Hepatic stellate cell (primary cell): ENCODE measurements at regions not wholly inside any gene's neighbourhood (a gene's known extent, or its start where the extent isn't known, plus 50 kb on each side); places are given as distances from the start of the nearest gene placed in this dataset.
A peak's percentile ranks its signal among the peaks of the same experiment; 100 is the strongest.
"Not testable (repeated sequence)": the region's sequence is repeated elsewhere in the genome, so short reads cannot be mapped to it uniquely, and the experiment has no call there.

Source experiments
- DNase-seq: peaks from one replicate; pipeline ENCODE4 v3.0.0; 2011; ENCODE audit warnings: low spot score

- no peak for DNase-seq
These were observed 199.2 kb upstream of the SLC39A10 start for GRCh38 chr2:195457873-195458272.

DNA sequence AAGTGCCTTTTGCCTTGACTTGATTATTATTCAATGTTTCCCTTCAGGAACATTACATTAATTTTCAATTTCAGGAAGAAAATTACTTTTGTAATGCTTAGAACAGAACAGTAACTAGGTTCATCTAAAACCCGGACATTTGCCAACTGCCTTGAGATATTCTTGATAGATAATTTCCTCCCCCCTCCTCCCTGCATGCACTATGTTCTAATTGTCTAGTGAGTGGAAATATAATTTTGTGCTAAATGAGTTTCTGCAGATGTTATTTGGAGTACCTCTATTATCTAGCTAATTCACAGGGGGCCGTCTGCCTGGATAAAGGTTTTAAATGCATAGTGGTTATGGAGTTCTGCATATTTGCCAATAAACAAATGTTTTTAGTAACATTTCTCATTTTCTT is 200.3 kb upstream of the SLC39A10 start:
- DNase-seq: no peak

DNA sequence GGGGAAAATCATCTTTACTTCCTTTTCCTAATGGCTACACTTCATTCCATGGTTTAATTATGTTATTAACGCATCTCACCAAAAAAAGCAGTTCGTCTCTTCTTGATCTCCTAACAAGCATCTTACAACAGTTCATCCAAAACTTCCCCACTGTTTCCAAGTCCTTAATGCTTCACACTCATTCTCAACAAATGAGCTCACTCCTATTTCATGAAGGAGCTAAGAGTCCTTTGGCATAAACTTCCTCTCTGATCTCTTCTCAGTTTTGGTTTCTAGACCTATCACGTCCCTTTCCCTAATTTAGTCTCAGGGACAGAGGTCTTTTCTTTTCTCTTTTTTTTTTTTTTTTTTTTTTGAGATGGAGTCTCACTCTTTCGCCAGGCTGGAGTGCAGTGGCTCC is 205.9 kb upstream of the SLC39A10 start:
- no peak for DNase-seq

GRCh38 chr2:195450552-195451113 is 206.4 kb upstream of the SLC39A10 start:
- DNase-seq: no peak

DNA sequence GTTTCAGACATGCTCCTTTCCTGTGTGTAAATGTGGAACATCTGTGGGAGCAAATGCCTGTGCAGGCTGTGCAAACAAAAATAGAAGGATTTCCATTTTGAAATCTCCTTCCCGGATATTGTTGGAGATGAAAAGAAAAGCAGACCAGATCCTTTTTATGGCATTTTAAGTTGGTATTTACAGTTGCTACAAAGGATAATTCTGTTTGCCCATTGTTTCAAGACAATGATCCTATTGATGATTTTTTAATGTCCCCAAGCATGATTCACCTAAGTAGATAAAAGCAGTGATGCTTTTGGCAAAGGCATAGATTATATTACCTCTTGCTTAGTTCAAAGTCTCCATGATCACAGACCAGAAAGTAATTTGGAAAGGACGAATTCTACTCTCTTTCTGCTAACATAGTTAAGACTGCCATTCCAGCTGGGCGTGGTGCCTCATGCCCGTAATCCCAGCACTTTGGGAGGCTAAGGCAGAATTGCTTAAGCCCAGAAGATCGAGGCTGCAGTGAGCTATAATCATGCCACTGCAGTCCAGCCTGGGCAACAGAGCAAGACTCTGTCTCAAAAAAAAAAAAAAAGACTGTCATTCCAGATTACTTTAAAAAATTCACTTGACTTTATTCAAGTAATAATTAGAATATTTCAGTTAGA is 209.6 kb upstream of the SLC39A10 start:
- no peak for DNase-seq

GRCh38 chr2:195445639-195446038 is 211.4 kb upstream of the SLC39A10 start:
- DNase-seq: peak; percentile 4

DNA sequence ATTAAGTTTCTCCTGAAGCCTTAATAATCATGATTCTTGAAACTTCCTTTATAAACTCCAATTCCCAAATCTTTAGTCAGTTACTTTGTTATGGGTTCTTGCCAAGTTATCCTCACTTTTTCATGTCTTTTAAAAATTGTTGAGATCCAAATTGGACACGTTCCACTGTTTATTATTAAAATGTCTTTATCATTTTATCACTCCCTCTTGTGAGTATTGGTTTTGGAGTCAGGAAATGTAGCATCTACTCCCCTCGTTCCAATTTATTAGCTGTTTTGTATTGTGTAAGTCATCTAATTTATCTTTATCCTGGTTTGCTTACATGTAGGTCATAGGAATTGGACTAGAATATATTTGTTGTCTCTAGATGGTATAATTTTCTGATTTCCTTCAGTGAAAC is 213.1 kb upstream of the SLC39A10 start:
- no peak for DNase-seq

GRCh38 chr2:195442458-195443175 is 214.4 kb upstream of the SLC39A10 start:
- DNase-seq: no peak

GRCh38 chr2:195438692-195439091 is 218.3 kb upstream of the SLC39A10 start:
- DNase-seq: no peak

DNA sequence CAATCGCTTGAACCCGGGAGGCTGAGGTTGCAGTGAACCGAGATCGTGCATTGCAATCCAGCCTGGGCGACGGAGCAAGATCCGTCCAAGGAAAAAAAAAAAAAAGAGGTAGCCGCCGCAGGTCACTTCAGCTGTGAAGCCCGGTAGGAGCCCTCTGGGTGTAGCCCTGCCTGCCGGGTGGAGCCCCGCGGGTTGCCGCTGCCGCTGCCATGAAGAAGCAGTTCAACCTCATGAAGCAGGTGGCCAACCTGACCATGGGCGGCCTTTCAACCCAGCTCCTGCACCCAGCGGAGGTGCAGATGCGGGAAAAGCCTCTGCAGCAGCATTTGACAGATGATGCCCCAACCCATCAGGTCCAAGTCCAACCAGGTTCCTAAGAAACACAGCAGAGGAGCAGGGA is 219.5 kb upstream of the SLC39A10 start:
- DNase-seq: no peak

- DNase-seq: no peak
These were observed 222.7 kb upstream of the SLC39A10 start for GRCh38 chr2:195434346-195434745.

DNA sequence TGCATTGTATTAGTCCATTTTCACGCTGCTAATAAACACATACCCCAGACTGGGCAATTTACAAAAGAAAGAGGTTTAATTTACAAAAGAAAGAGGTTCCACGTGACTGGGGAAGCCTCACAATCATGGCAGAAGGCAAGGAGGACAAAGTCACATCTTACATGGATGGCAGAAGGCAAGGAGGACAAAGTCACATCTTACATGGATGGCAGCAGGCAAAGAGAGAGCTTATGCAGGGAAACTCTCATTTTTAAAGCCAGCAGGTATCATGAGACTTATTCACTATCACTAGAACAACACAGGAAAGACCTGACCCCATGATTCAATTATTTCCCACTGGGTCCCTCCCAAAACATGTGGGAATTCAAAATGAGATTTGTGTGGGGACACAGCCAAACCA is 223.3 kb upstream of the SLC39A10 start:
- DNase-seq: not testable (repeated sequence)

DNA sequence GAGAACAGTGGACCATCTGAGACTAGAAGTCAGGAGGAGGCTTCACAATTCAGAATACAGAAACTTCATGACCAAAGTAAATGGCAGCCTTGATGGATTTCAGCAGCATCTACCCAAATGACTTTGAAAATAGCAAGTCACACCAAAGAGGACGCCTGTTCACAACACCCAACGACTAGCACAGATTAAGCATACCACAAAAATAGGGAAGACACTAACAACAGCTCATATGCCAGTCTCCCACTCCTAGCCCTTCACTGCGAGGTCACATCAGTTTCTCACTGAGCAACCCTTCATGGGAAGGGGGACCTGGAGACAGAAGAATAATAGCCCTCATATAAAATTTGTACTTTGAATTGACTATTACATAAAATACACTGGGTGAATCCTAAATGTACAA is 228.4 kb upstream of the SLC39A10 start:
- no peak for DNase-seq

DNA sequence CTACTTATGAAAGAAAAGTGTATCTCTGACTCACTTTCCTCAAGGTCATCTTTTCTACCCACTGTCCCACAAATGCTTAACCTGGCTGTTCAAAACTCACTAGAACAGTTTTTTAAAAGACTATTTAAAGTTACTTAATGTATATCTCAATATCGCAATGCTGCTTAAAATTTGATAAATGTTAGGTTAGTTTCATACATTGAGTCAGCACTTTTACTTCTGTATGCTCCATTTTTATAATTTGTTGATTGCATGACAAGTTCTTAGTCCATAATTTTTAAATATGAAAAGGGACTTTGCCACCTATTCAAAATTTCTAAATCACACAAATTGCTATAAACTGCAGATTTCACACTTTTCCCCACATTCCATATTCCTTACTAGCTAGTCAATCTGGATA is 231.7 kb upstream of the SLC39A10 start:
- DNase-seq: no peak

DNA sequence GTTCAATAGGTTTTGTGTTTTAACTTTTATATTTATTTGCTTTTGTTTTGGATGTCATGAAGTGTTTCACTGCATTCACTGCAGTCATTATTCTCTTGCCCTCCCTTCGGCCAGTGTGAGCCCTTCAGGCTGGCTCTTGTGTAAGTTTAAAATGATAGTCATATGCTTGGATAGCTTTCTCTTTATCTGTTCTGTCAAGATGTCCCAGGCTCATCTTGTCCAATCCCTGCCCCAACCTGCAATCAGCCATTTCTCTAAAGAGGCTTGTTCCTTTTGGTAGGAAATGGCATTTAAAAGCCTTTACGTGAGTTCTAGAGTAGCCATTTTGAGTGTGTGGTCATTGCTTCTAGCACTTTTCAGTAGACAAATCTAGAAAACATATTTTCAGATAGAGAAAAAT is 238.0 kb upstream of the SLC39A10 start:
- no peak for DNase-seq

GRCh38 chr2:195414537-195415100 is 242.4 kb upstream of the SLC39A10 start:
- DNase-seq: no peak

DNA sequence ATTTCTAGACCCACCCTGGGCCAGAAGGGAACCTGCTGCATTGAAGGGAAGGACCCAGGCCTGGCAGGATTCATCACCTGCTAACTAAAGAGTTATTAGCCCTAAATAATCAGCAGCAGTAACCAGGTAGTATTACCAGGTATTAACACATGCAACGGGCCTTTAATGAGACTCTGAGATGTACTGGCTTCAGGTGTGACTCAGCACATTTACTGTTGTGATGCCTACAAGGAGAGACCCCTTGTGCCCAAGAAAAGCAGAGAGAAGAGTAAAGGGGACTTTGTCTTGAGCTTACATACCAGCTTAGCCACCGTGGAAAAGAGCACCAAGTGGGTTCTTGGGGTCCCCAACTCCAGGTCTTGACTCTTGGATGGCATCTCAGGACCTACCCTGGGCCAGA is 243.1 kb upstream of the SLC39A10 start:
- DNase-seq: no peak

GRCh38 chr2:195413422-195413821 is 243.6 kb upstream of the SLC39A10 start:
- no peak for DNase-seq

- DNase-seq: no peak
These were observed 245.8 kb upstream of the SLC39A10 start for GRCh38 chr2:195411219-195411687.

- DNase-seq: no peak
These were observed 246.9 kb upstream of the SLC39A10 start for GRCh38 chr2:195410074-195410671.

DNA sequence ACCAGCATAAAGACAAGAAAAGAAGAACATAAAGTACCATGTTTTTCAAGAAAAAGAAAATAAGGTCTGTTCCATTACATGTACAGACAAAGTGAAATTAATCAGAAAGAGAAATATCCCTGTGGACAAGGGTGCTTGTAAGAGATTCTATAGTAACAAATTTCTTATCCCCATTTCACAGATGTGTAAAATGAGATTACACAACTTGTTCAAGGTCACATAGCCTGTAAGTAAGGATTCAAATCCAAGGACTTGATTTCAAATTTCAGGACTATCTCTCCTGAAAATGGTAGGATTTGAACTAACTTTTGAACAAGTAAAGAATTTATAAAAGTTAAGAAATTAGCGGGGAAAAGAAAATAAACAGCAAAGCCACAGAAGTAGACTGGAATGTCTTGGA is 248.2 kb upstream of the SLC39A10 start:
- no peak for DNase-seq

DNA sequence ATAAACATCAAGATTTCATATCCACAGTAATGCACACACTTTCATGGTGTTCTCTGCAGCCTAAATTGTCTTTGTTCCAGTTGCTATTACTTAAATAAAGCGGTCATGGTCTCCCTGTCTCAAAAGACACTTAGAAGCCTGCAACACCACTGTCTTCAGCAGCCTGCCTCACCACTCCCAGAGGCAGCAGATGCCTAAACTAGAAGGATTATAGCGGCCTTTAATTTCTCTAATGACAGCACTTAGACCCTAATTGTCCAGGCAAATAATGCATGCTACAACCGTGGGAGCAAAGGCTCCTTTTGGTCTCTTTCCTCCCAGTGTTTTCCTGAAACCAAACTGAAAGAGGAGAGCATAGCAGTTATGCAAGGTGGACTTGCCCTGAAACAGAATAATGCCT is 248.8 kb upstream of the SLC39A10 start:
- no peak for DNase-seq

GRCh38 chr2:195407783-195408182 is 249.2 kb upstream of the SLC39A10 start:
- no peak for DNase-seq
